ENCODE measurements at regions not wholly inside any gene's neighbourhood (a gene's known extent, or its start where the extent isn't known, plus 50 kb on each side); places are given as distances from the start of the nearest gene placed in this dataset.

DNA sequence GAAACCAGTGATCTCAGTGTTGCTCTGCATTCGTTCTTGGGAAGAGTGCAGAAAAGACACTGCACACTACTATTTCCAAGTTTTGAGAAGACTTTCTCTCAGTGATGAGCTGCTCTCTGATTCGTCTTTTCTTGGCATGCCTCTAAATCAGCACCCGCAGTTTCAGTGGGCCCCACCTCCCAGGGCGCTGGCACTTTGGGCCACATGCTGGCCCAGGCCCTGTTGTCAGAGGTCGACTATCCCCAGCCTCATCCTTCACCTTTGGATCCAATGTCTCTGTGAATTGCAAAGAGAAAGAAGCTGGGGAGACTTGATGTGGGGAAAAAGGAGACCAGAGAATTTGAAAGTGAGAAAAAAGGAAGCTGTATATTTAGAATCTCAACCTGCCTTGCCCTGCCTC, 644.1 kb upstream of the PITX2 start:
- TF ChIP-seq, protein P1, sequence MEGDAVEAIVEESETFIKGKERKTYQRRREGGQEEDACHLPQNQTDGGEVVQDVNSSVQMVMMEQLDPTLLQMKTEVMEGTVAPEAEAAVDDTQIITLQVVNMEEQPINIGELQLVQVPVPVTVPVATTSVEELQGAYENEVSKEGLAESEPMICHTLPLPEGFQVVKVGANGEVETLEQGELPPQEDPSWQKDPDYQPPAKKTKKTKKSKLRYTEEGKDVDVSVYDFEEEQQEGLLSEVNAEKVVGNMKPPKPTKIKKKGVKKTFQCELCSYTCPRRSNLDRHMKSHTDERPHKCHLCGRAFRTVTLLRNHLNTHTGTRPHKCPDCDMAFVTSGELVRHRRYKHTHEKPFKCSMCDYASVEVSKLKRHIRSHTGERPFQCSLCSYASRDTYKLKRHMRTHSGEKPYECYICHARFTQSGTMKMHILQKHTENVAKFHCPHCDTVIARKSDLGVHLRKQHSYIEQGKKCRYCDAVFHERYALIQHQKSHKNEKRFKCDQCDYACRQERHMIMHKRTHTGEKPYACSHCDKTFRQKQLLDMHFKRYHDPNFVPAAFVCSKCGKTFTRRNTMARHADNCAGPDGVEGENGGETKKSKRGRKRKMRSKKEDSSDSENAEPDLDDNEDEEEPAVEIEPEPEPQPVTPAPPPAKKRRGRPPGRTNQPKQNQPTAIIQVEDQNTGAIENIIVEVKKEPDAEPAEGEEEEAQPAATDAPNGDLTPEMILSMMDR (IDR thresholded peaks at IDR 0.05): no peak
- TF ChIP-seq POLR2A (IDR thresholded peaks at IDR 0.05): no peak
